PC-3 (cell line): ENCODE measurements at regions not wholly inside any gene's neighbourhood (a gene's known extent, or its start where the extent isn't known, plus 50 kb on each side); places are given as distances from the start of the nearest gene placed in this dataset.

Experiments
- EZH2 ChIP-seq: fragments of 300-600 bp; sonication (generic); IDR thresholded peaks from one replicate; pipeline ENCODE4 v1.6.1; 2017; ENCODE audit warnings: antibody characterized with exemption, mild to moderate bottlenecking, low read length; ENCODE audit not compliant: unreplicated experiment
- EZH2phosphoT487 ChIP-seq: fragments of 300-600 bp; sonication (generic); IDR thresholded peaks from 2 replicates; pipeline ENCODE4 v1.6.1; 2018; ENCODE audit warnings: mild to moderate bottlenecking, antibody characterized with exemption, low read length, borderline replicate concordance
- TF ChIP-seq, protein P1 (sequence below): fragments of 300-600 bp; sonication (generic); conservative IDR thresholded peaks from 2 replicates; pipeline ENCODE4 v1.5.1; 2017; ENCODE audit warnings: antibody characterized with exemption, low read depth, mild to moderate bottlenecking, low read length

DNA sequence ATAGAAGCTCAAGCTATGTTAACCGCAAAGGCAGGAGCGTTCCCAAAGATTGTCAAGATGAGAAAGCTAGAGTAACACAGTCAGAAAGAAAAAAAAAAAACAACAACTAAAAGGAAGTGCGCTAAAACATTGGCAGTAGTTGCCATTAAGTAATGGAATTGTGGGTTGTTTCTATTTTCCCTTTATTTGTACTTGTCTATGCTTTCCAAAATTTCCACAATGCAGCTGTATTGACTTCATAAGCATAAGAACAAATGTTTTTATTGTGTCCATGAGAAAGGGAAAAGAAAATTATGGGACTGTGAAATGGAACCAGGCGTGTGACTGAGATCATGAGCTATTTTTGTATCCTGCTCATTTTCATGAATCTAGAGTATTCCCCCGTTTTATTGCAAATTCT, 153.4 kb downstream of the TMEM114 start:
- TF ChIP-seq, protein P1, sequence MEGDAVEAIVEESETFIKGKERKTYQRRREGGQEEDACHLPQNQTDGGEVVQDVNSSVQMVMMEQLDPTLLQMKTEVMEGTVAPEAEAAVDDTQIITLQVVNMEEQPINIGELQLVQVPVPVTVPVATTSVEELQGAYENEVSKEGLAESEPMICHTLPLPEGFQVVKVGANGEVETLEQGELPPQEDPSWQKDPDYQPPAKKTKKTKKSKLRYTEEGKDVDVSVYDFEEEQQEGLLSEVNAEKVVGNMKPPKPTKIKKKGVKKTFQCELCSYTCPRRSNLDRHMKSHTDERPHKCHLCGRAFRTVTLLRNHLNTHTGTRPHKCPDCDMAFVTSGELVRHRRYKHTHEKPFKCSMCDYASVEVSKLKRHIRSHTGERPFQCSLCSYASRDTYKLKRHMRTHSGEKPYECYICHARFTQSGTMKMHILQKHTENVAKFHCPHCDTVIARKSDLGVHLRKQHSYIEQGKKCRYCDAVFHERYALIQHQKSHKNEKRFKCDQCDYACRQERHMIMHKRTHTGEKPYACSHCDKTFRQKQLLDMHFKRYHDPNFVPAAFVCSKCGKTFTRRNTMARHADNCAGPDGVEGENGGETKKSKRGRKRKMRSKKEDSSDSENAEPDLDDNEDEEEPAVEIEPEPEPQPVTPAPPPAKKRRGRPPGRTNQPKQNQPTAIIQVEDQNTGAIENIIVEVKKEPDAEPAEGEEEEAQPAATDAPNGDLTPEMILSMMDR: no peak
- TF ChIP-seq EZH2 (no peak), EZH2phosphoT487 (no peak)
